H9 (cell line): ENCODE measurements at regions not wholly inside any gene's neighbourhood (a gene's known extent, or its start where the extent isn't known, plus 50 kb on each side); places are given as distances from the start of the nearest gene placed in this dataset.

Experiments used
- DNase-seq: peaks from one replicate; pipeline ENCODE4 v3.0.0-alpha.2; 2017
- H2AFZ ChIP-seq: one replicate; pipeline ENCODE4 v1.6.1; 2013; ENCODE audit warnings: mild to moderate bottlenecking, low read length, control low read depth, moderate library complexity
- H2AK5ac ChIP-seq: 2 replicates; pipeline ENCODE4 v1.6.1; 2013; ENCODE audit warnings: low read length, control low read depth, mixed read lengths; ENCODE audit not compliant: insufficient read length
- H2BK120ac ChIP-seq: one replicate; pipeline ENCODE4 v1.6.1; 2013; ENCODE audit warnings: low read depth, mild to moderate bottlenecking, low read length, control low read depth, inconsistent platforms; ENCODE audit not compliant: poor library complexity, severe bottlenecking
- H2BK12ac ChIP-seq: 2 replicates; pipeline ENCODE4 v1.6.1; 2013; ENCODE audit warnings: low read length, control low read depth, mixed read lengths, low read depth; ENCODE audit not compliant: insufficient read length
- H2BK15ac ChIP-seq: 2 replicates; pipeline ENCODE4 v1.6.1; 2013; ENCODE audit warnings: low read depth, low read length, control low read depth
- H2BK20ac ChIP-seq: one replicate; pipeline ENCODE4 v1.6.1; 2013; ENCODE audit warnings: low read depth, mild to moderate bottlenecking, low read length, control low read depth, inconsistent platforms; ENCODE audit not compliant: poor library complexity, severe bottlenecking
- H2BK5ac ChIP-seq: 2 replicates; pipeline ENCODE4 v1.6.1; 2013; ENCODE audit warnings: low read length, control low read depth, mixed read lengths; ENCODE audit not compliant: insufficient read length
- H3K14ac ChIP-seq: 2 replicates; pipeline ENCODE4 v1.6.1; 2013; ENCODE audit warnings: low read length, control low read depth; ENCODE audit not compliant: insufficient read depth
- H3K18ac ChIP-seq: 2 replicates; pipeline ENCODE4 v1.6.1; 2013; ENCODE audit warnings: low read depth, mild to moderate bottlenecking, mixed read lengths, low read length, control low read depth; ENCODE audit not compliant: insufficient read length
- H3K23ac ChIP-seq: 2 replicates; pipeline ENCODE4 v1.6.1; 2013; ENCODE audit warnings: low read length, control low read depth, mixed read lengths, low read depth; ENCODE audit not compliant: insufficient read length
- H3K23me2 ChIP-seq: 2 replicates; pipeline ENCODE4 v1.6.1; 2013; ENCODE audit warnings: low read depth, mild to moderate bottlenecking, mixed read lengths, low read length, control low read depth; ENCODE audit not compliant: insufficient read length, poor library complexity, severe bottlenecking
- H3K27ac ChIP-seq: 2 replicates; pipeline ENCODE4 v1.5.1; 2013; ENCODE audit warnings: low read length, control low read depth, mixed read lengths, low read depth; ENCODE audit not compliant: insufficient read length
- H3K27me3 ChIP-seq: 2 replicates; pipeline ENCODE4 v1.6.1; 2013; ENCODE audit warnings: low read length, control low read depth, inconsistent platforms; ENCODE audit not compliant: insufficient read depth
- H3K4ac ChIP-seq: 2 replicates; pipeline ENCODE4 v1.6.1; 2013; ENCODE audit warnings: low read depth, mild to moderate bottlenecking, control low read depth, inconsistent platforms, low read length, moderate library complexity
- H3K4me1 ChIP-seq: 2 replicates; pipeline ENCODE4 v1.6.1; 2013; ENCODE audit warnings: low read length, control low read depth, inconsistent platforms; ENCODE audit not compliant: insufficient read depth
- H3K4me2 ChIP-seq: 2 replicates; pipeline ENCODE4 v1.6.1; 2013; ENCODE audit warnings: low read length, control low read depth, mixed read lengths; ENCODE audit not compliant: insufficient read length, insufficient read depth
- H3K56ac ChIP-seq: 2 replicates; pipeline ENCODE4 v1.6.1; 2013; ENCODE audit warnings: low read depth, mild to moderate bottlenecking, mixed read lengths, low read length, control low read depth; ENCODE audit not compliant: insufficient read length
- H3K79me1 ChIP-seq: 2 replicates; pipeline ENCODE4 v1.6.1; 2013; ENCODE audit warnings: low read depth, mild to moderate bottlenecking, moderate library complexity, low read length, control low read depth, inconsistent platforms; ENCODE audit not compliant: insufficient read depth, poor library complexity, severe bottlenecking
- H3K79me2 ChIP-seq: 2 replicates; pipeline ENCODE4 v1.6.1; 2013; ENCODE audit warnings: low read length, control low read depth, inconsistent platforms; ENCODE audit not compliant: insufficient read depth
- H3K9ac ChIP-seq: 2 replicates; pipeline ENCODE4 v1.6.1; 2013; ENCODE audit warnings: low read length, control low read depth, mixed read lengths; ENCODE audit not compliant: insufficient read length; ENCODE audit errors: extremely low read depth
- H3K9me3 ChIP-seq: one replicate; pipeline ENCODE4 v1.6.1; 2013; ENCODE audit warnings: low read depth, low read length, inconsistent platforms; ENCODE audit not compliant: control insufficient read depth
- H3T11ph ChIP-seq: one replicate; pipeline ENCODE4 v1.6.1; 2013; ENCODE audit warnings: mild to moderate bottlenecking, low read length, control low read depth, inconsistent platforms
- H4K20me1 ChIP-seq: one replicate; pipeline ENCODE4 v1.6.1; 2013; ENCODE audit not compliant: control insufficient read depth, insufficient read length, insufficient read depth
- H4K5ac ChIP-seq: 2 replicates; pipeline ENCODE4 v1.6.1; 2013; ENCODE audit warnings: low read depth, mild to moderate bottlenecking, mixed read lengths, low read length, control low read depth; ENCODE audit not compliant: insufficient read length
- H4K8ac ChIP-seq: replicated peaks from 2 replicates; pipeline ENCODE4 v1.6.1; 2013; ENCODE audit warnings: low read length, control low read depth, mixed read lengths, low read depth; ENCODE audit not compliant: insufficient read length
- H4K91ac ChIP-seq: 2 replicates; pipeline ENCODE4 v1.6.1; 2013; ENCODE audit warnings: low read depth, mild to moderate bottlenecking, moderate library complexity, mixed read lengths, low read length, control low read depth; ENCODE audit not compliant: insufficient read length
- H3K27ac Mint-ChIP-seq, 3 experiments: 2 replicates in 2 of 3; 3 replicates in 1 of 3; pipeline ENCODE4 v1.8.0; 2020 to 2021; ENCODE audit warnings: mixed read lengths in 3 of 3, mild to moderate bottlenecking in 1 of 3, moderate library complexity in 1 of 3
- H3K27me3 Mint-ChIP-seq: 2 replicates; pipeline ENCODE4 v1.8.0; 2021; ENCODE audit warnings: low read depth, mild to moderate bottlenecking, moderate library complexity, mixed read lengths
- H3K36me3 Mint-ChIP-seq, 3 experiments: 2 replicates in 2 of 3; 3 replicates in 1 of 3; pipeline ENCODE4 v1.8.0; 2020 to 2021; ENCODE audit warnings: low read depth in 3 of 3, mixed read lengths in 3 of 3; ENCODE audit not compliant: insufficient read depth in 1 of 3
- H3K4me1 Mint-ChIP-seq, 2 experiments: 2 replicates each; pipeline ENCODE4 v1.8.0; 2020; ENCODE audit warnings: mixed read lengths in 2 of 2
- H3K4me3 Mint-ChIP-seq, 2 experiments: 2 replicates in 1 of 2; 3 replicates in 1 of 2; pipeline ENCODE4 v1.8.0; 2020 to 2021; ENCODE audit warnings: mild to moderate bottlenecking in 2 of 2, mixed read lengths in 2 of 2, moderate library complexity in 1 of 2
- H3K9me3 Mint-ChIP-seq, 2 experiments: 2 replicates in 1 of 2; 3 replicates in 1 of 2; pipeline ENCODE4 v1.8.0; 2020; ENCODE audit warnings: mild to moderate bottlenecking in 2 of 2, mixed read lengths in 2 of 2, moderate library complexity in 1 of 2
- CTCF ChIP-seq: fragments of 200-600 bp; sonication (generic); conservative IDR thresholded peaks from 3 replicates; pipeline ENCODE4 v1.8.0; 2021; ENCODE audit warnings: antibody characterized with exemption, mild to moderate bottlenecking
- WGBS: extraction: QIAGEN DNeasy Blood & Tissue Kit; methylation state at CpG from one replicate; pipeline ENCODE4 v1.1.7; 2013; ENCODE audit warnings: missing lambda C conversion rate, low lambda C conversion rate, mixed read lengths; ENCODE audit not compliant: insufficient read length; ENCODE audit errors: extremely low coverage; 5-methylcytosine and 5-hydroxymethylcytosine counted together

DNA sequence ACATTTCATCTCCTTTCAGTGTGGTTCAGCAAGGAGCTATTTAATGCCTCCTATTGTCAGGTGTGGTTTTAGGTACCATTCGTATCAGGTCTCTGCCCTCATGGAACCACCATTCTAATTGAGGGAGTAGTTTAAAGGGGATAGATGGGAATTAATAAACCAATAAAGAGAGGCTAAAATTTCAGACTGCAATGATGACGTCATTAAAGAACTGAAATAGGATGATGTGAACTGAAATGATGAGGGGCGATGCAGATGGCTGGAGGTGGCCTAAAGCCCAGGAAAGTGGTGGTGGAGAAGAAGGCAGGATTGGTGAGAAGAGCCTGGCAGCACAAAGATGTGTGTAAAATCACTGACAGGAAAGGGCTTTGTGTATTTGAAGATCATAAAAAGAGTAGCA lies 148.9 kb upstream of the RBFOX1 start:
- no peak overlapping the region for H4K91ac ChIP-seq
- H3K79me1 ChIP-seq = no peaks in the 10 kb centered on the region
- no peak overlapping the region for H3K4ac ChIP-seq
- H3K79me2 ChIP-seq = no peaks in the 10 kb centered on the region
- H4K5ac ChIP-seq = no peak overlapping the region
- H3K4me1 Mint-ChIP-seq = peaks cover 0 to 4% of the 10 kb centered on the region in 2 experiments; a peak in 2 of 4 replicates
- no peaks in the 10 kb centered on the region for H3K23me2 ChIP-seq
- no peak overlapping the region for H3K23ac ChIP-seq
- H3K4me3 Mint-ChIP-seq = no peak overlapping the region
- no peaks in the 10 kb centered on the region for H3K4me1 ChIP-seq
- H3K14ac ChIP-seq = no peak overlapping the region
- H3K27me3 Mint-ChIP-seq = no peaks in the 10 kb centered on the region; the same call in none of the 2 replicates
- no peaks in the 10 kb centered on the region for H3K9me3 ChIP-seq
- H3K27ac ChIP-seq = no peak overlapping the region
- no peak overlapping the region for H2BK5ac ChIP-seq
- no peak for TF ChIP-seq CTCF
- H3K36me3 Mint-ChIP-seq = no peaks in the 10 kb centered on the region
- H2AK5ac ChIP-seq = no peak overlapping the region
- DNase-seq = no peak
- H3K27me3 ChIP-seq = no peaks in the 10 kb centered on the region
- no peak overlapping the region for H4K8ac ChIP-seq
- H2BK15ac ChIP-seq = no peak overlapping the region
- no peak overlapping the region for H2BK20ac ChIP-seq
- H3T11ph ChIP-seq = no peak overlapping the region
- no peak overlapping the region for H2BK120ac ChIP-seq
- no peak overlapping the region for H3K18ac ChIP-seq
- H3K4me2 ChIP-seq = no peak overlapping the region
- H3K9me3 Mint-ChIP-seq = no peaks in the 10 kb centered on the region
- WGBS = no CpG with 5 or more reads among the region's 3 CpGs
- no peak overlapping the region for H3K56ac ChIP-seq
- no peak overlapping the region for H2AFZ ChIP-seq
- H3K27ac Mint-ChIP-seq = no peak overlapping the region
- no peaks in the 10 kb centered on the region for H4K20me1 ChIP-seq
- H2BK12ac ChIP-seq = no peak overlapping the region
- H3K9ac ChIP-seq = no peak overlapping the region
